ENCODE measurements at regions not wholly inside any gene's neighbourhood (a gene's known extent, or its start where the extent isn't known, plus 50 kb on each side); places are given as distances from the start of the nearest gene placed in this dataset.

DNA sequence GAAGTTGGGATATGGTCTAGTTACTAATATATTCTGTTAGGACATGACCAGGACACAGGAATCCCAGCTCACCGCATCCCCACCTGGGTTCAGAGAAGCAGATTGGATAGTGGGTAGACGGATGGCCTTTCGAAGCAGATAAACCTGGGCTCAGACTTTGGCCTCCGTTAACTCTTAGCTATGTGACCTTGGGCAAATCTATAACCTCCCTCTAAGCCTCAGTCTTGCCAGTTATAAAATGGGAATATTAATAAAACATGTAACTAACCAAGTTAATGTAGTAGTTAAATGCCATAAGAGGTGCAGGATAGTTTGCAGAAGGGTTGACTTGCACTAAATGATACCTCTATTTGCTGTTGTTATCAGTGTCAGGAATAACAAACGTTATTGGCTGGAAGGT, 127.6 kb upstream of the JCAD start:
- no peak for FAIRE-seq
- TF ChIP-seq, protein P1, sequence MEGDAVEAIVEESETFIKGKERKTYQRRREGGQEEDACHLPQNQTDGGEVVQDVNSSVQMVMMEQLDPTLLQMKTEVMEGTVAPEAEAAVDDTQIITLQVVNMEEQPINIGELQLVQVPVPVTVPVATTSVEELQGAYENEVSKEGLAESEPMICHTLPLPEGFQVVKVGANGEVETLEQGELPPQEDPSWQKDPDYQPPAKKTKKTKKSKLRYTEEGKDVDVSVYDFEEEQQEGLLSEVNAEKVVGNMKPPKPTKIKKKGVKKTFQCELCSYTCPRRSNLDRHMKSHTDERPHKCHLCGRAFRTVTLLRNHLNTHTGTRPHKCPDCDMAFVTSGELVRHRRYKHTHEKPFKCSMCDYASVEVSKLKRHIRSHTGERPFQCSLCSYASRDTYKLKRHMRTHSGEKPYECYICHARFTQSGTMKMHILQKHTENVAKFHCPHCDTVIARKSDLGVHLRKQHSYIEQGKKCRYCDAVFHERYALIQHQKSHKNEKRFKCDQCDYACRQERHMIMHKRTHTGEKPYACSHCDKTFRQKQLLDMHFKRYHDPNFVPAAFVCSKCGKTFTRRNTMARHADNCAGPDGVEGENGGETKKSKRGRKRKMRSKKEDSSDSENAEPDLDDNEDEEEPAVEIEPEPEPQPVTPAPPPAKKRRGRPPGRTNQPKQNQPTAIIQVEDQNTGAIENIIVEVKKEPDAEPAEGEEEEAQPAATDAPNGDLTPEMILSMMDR (IDR thresholded peaks at IDR 0.05; ENCODE audit: insufficient read depth, low read length, severe bottlenecking) = no peak
- no peak overlapping the region for H3K4me3 ChIP-seq (ENCODE audit: low read depth, low read length)
- no peaks in the 10 kb centered on the region for H3K36me3 ChIP-seq (ENCODE audit: control insufficient read depth, insufficient read depth, low read length)
- H3K27me3 ChIP-seq (ENCODE audit: control insufficient read depth, insufficient read depth, low read length) = no peaks in the 10 kb centered on the region
- no peak for DNase-seq (ENCODE audit: low read depth)

DNA sequence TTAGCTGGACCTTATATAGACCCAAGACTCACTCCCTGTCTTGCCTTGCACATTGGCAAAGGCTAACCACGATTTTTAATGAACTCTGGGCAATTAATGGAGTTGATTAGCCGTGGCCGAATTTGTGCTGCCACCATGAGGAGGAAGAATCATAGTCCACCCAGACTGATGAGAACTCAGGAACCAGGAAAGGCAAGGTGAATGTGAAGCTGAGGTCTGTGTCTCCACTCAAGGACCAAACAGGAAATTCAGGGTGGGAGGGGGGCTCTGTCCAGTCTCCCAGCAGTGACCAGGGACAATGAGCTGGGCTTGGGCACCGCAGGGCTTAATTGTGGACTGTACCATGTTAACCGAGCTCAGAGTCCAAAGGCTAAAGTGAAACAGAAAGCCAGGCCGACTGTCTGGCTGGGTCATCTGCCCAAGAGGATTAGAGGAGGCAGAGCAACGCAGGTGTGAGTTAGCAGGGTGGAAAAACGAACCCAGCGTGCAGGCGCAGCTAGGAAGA, 127.0 kb upstream of the JCAD start:
- no peak for FAIRE-seq
- H3K27me3 ChIP-seq (ENCODE audit: control insufficient read depth, insufficient read depth, low read length) = no peaks in the 10 kb centered on the region

DNA sequence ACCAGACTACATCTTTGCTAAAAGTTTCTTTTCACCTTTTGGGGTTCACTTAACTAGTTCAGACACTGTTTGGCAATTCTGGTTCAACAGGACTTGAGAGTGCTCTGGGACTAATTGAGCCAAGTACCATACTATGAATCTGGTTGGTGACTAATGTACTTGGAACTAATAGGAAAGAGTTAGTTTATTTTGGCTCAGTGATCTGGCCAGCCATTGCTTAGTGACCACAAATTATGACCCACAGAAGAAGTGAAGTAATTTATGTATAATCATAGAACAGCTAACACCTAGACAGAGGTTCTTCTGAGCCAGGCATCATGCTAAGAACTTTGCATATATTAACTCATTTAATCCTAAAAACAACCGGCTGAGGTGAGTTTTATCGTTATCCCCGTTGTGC, 126.5 kb upstream of the JCAD start:
- peak; percentile 94 for DNase-seq (ENCODE audit: low read depth)
- TF ChIP-seq, protein P1 (IDR thresholded peaks at IDR 0.05; ENCODE audit: insufficient read depth, low read length, severe bottlenecking) = no peak
- no peak for FAIRE-seq
- H3K27me3 ChIP-seq (ENCODE audit: control insufficient read depth, insufficient read depth, low read length) = no peaks in the 10 kb centered on the region
- no peak overlapping the region for H3K4me3 ChIP-seq (ENCODE audit: low read depth, low read length)
- no peaks in the 10 kb centered on the region for H3K36me3 ChIP-seq (ENCODE audit: control insufficient read depth, insufficient read depth, low read length)

More for the DNA sequence above, 127.0 kb upstream of the JCAD start:
- no peaks in the 10 kb centered on the region for H3K36me3 ChIP-seq (ENCODE audit: control insufficient read depth, insufficient read depth, low read length)
- no peak overlapping the region for H3K4me3 ChIP-seq (ENCODE audit: low read depth, low read length)
- TF ChIP-seq, protein P1 (IDR thresholded peaks at IDR 0.05; ENCODE audit: insufficient read depth, low read length, severe bottlenecking) = no peak
- no peak for DNase-seq (ENCODE audit: low read depth)

DNA sequence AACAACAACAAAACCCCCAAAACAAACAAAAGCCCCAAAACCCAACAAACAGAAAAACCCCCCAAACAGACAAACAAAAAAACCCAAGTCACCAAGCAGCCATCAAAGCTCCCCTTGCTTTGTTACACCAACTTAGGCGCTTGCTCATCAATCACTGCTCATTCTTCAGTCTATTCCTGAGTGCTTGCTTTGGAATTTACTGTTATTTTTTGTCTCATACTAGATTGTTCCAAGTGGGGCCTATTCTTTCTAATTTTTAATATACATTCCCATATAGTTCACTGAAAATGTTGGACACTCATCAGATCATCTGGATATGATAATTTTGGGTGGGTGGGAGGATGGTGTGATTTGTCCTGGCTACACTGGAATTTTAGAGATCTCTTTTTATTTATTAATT, 126.0 kb upstream of the JCAD start:
- DNase-seq (ENCODE audit: low read depth) = no peak
- Histone ChIP-seq H3K4me3 (ENCODE audit: low read depth, low read length) (no peak overlapping the region), H3K27me3 (ENCODE audit: control insufficient read depth, insufficient read depth, low read length) (no peaks in the 10 kb centered on the region), H3K36me3 (ENCODE audit: control insufficient read depth, insufficient read depth, low read length) (no peaks in the 10 kb centered on the region)
- TF ChIP-seq, protein P1 (IDR thresholded peaks at IDR 0.05; ENCODE audit: insufficient read depth, low read length, severe bottlenecking) = no peak
- FAIRE-seq = no peak

DNA sequence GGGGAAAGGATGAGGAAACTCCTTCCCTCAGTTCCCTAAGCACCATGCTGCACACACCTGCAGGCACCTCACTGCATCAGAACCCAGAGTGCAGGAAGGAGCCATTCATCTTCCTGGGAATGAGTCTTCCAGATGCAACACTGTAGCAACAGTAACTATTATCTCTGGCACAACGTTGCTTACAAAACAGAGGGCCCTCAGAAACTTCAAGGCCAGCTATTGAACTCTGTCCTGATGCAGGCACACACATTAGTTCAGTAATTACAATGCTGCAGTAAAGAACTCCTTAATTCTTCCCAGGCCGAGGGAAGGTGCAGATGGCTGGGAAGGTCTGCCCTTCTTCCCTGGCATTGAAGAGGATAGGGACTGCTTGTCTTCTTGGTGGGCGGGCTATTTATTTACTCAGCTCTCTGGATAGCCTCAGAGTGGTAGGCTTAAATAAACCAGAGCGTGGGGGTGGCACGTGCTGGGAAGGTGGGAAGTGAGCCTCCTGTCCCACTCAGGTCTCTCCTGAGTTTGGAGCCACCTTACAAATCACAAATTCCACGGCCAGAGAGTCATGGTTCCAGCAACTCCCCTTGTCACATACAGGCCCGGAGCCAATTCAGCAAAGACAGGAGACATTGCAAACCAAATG, 125.1 kb upstream of the JCAD start:
- Histone ChIP-seq H3K27me3 (ENCODE audit: control insufficient read depth, insufficient read depth, low read length) (no peaks in the 10 kb centered on the region), H3K36me3 (ENCODE audit: control insufficient read depth, insufficient read depth, low read length) (no peaks in the 10 kb centered on the region), H3K4me3 (ENCODE audit: low read depth, low read length) (no peak overlapping the region)
- DNase-seq (ENCODE audit: low read depth) (no peak), FAIRE-seq (peak; percentile 80)
- TF ChIP-seq, protein P1 (IDR thresholded peaks at IDR 0.05; ENCODE audit: insufficient read depth, low read length, severe bottlenecking) = no peak

DNA sequence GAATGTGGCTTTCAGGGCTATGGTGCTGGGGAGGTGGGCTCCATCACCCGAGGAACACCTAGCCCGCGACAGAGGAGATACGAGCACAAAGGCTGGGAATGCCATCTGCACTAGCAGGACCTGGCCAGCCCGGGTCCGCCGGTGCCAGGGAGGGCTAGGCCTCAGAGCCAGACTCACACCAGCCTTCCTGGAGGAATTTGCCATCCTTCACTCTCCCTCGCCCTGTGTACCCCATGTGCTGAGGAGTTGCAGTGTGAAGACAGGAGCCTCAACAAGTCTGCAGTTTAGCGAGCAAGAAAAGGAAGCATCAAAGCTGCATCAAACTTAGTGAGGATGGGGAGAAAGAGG, 123.6 kb upstream of the JCAD start:
- TF ChIP-seq, protein P1 (IDR thresholded peaks at IDR 0.05; ENCODE audit: insufficient read depth, low read length, severe bottlenecking) = no peak
- Histone ChIP-seq H3K27me3 (ENCODE audit: control insufficient read depth, insufficient read depth, low read length) (no peaks in the 10 kb centered on the region), H3K4me3 (ENCODE audit: low read depth, low read length) (no peak overlapping the region), H3K36me3 (ENCODE audit: control insufficient read depth, insufficient read depth, low read length) (no peaks in the 10 kb centered on the region)
- FAIRE-seq (no peak), DNase-seq (ENCODE audit: low read depth) (no peak)

Data from bronchial epithelial cell (primary cell).